Chondrocyte (in vitro differentiated cells): ENCODE measurements at regions not wholly inside any gene's neighbourhood (a gene's known extent, or its start where the extent isn't known, plus 50 kb on each side); places are given as distances from the start of the nearest gene placed in this dataset.
"Not testable (repeated sequence)": the region's sequence is repeated elsewhere in the genome, so short reads cannot be mapped to it uniquely, and the experiment has no call there.

Experiments used
- DNase-seq: peaks from one replicate; pipeline ENCODE4 v3.0.0; 2021; ENCODE audit warnings: mixed read lengths, low spot score
- H3K27ac Mint-ChIP-seq: one replicate; pipeline ENCODE4 v1.8.0; 2021; ENCODE audit warnings: mild to moderate bottlenecking, moderate library complexity, mixed read lengths; ENCODE audit not compliant: unreplicated experiment
- H3K27me3 Mint-ChIP-seq: 2 replicates; pipeline ENCODE4 v1.8.0; 2021; ENCODE audit warnings: low read depth, mixed read lengths
- H3K36me3 Mint-ChIP-seq: 2 replicates; pipeline ENCODE4 v1.8.0; 2021; ENCODE audit warnings: low read depth, mixed read lengths
- H3K4me1 Mint-ChIP-seq: 2 replicates; pipeline ENCODE4 v1.8.0; 2021; ENCODE audit warnings: low read depth, mild to moderate bottlenecking, mixed read lengths
- H3K4me3 Mint-ChIP-seq: one replicate; pipeline ENCODE4 v1.8.0; 2021; ENCODE audit warnings: mild to moderate bottlenecking, moderate library complexity, mixed read lengths; ENCODE audit not compliant: unreplicated experiment
- H3K9me3 Mint-ChIP-seq: 2 replicates; pipeline ENCODE4 v1.8.0; 2021; ENCODE audit warnings: low read depth, mixed read lengths
- CTCF ChIP-seq: fragments of 200-600 bp; sonication (generic); IDR thresholded peaks from 2 replicates; pipeline ENCODE4 v1.5.0; 2021; ENCODE audit warnings: antibody characterized with exemption, mild to moderate bottlenecking, moderate library complexity

- Mint-ChIP-seq H3K4me1 (no peaks in the 10 kb centered on the region), H3K4me3 (no peak overlapping the region), H3K36me3 (peaks cover 2% of the 10 kb centered on the region), H3K9me3 (peaks cover 5% of the 10 kb centered on the region), H3K27me3 (no peaks in the 10 kb centered on the region), H3K27ac (no peak overlapping the region)
- no peak for TF ChIP-seq CTCF
- DNase-seq, result no peak
Measured at GRCh38 chr4:181897935-181898334, 345.3 kb upstream of the TENM3 start.

- H3K27ac Mint-ChIP-seq, H3K27me3 Mint-ChIP-seq, H3K4me3 Mint-ChIP-seq, H3K36me3 Mint-ChIP-seq, H3K4me1 Mint-ChIP-seq, DNase-seq: not testable (repeated sequence)
- H3K9me3 Mint-ChIP-seq, result peaks cover 15% of the 10 kb centered on the region
Measured at GRCh38 chr4:181902404-181902803, 340.8 kb upstream of the TENM3 start.

GRCh38 chr4:181905708-181906107, 337.5 kb upstream of the TENM3 start:
- H3K36me3 Mint-ChIP-seq, result peaks cover 2% of the 10 kb centered on the region
- no peak for TF ChIP-seq CTCF
- H3K4me3 Mint-ChIP-seq, result no peak overlapping the region
- H3K4me1 Mint-ChIP-seq, result peaks cover 28% of the 10 kb centered on the region
- no peak for DNase-seq
- H3K9me3 Mint-ChIP-seq, result peaks cover 15% of the 10 kb centered on the region
- no peaks in the 10 kb centered on the region for H3K27me3 Mint-ChIP-seq
- H3K27ac Mint-ChIP-seq, result no peak overlapping the region

- peaks cover 4% of the 10 kb centered on the region for H3K36me3 Mint-ChIP-seq
- H3K4me1 Mint-ChIP-seq, result peaks cover 44% of the 10 kb centered on the region
- H3K4me3 Mint-ChIP-seq, result no peak overlapping the region
- H3K27ac Mint-ChIP-seq, result peak overlapping the region; percentile 72
- no peak for DNase-seq
- peaks cover 22% of the 10 kb centered on the region for H3K9me3 Mint-ChIP-seq
- no peaks in the 10 kb centered on the region for H3K27me3 Mint-ChIP-seq
- TF ChIP-seq CTCF, result no peak
Measured at GRCh38 chr4:181908168-181908567, 335.0 kb upstream of the TENM3 start.

GRCh38 chr4:181909368-181909767, 333.8 kb upstream of the TENM3 start:
- no peak for DNase-seq
- H3K36me3 Mint-ChIP-seq, result peaks cover 7% of the 10 kb centered on the region
- no peaks in the 10 kb centered on the region for H3K27me3 Mint-ChIP-seq
- H3K27ac Mint-ChIP-seq, result peak overlapping the region; percentile 74
- peaks cover 28% of the 10 kb centered on the region for H3K9me3 Mint-ChIP-seq
- peaks cover 44% of the 10 kb centered on the region for H3K4me1 Mint-ChIP-seq
- no peak for TF ChIP-seq CTCF
- no peak overlapping the region for H3K4me3 Mint-ChIP-seq

GRCh38 chr4:181911420-181911819, 331.8 kb upstream of the TENM3 start:
- Mint-ChIP-seq H3K9me3 (peaks cover 29% of the 10 kb centered on the region), H3K27ac (peak overlapping the region; percentile 77), H3K27me3 (no peaks in the 10 kb centered on the region), H3K36me3 (peaks cover 8% of the 10 kb centered on the region), H3K4me3 (no peak overlapping the region), H3K4me1 (peaks cover 44% of the 10 kb centered on the region)
- TF ChIP-seq CTCF, result peak; percentile 52
- DNase-seq, result no peak
